ENCODE measurements at regions not wholly inside any gene's neighbourhood (a gene's known extent, or its start where the extent isn't known, plus 50 kb on each side); places are given as distances from the start of the nearest gene placed in this dataset.
"Not testable (repeated sequence)": the region's sequence is repeated elsewhere in the genome, so short reads cannot be mapped to it uniquely, and the experiment has no call there.

GRCh38 chr4:86478151-86478550 lies 116.0 kb upstream of the PTPN13 start:
- not testable (repeated sequence) for TF ChIP-seq CTCF, POLR2A, EP300 (IDR thresholded peaks at IDR 0.05)
